Activated naive CD4-positive, alpha-beta T cell treated with anti-CD3 and anti-CD28 coated beads, Interleukin-2, amount 50 U/mL, for 72 hours (primary cell): ENCODE measurements at regions not wholly inside any gene's neighbourhood (a gene's known extent, or its start where the extent isn't known, plus 50 kb on each side); places are given as distances from the start of the nearest gene placed in this dataset.
"Not testable (repeated sequence)": the region's sequence is repeated elsewhere in the genome, so short reads cannot be mapped to it uniquely, and the experiment has no call there.

Source experiments
- ATAC-seq, 2 donors: fragments of 150-1000 bp; cut with Tn5 transposase; 2 replicates each; pipeline ENCODE4 v1.10.0; 2021; ENCODE audit warnings: mild to moderate bottlenecking in 2 of 2, moderate library complexity in 2 of 2
- DNase-seq, 2 donors: peaks; one replicate each; pipeline ENCODE4 v3.0.0; 2021 to 2022; ENCODE audit warnings: low spot score in 2 of 2
- H3K27ac Mint-ChIP-seq, 2 donors: one replicate each; pipeline ENCODE4 v1.8.0; 2022; ENCODE audit warnings: mild to moderate bottlenecking in 2 of 2, mixed read lengths in 2 of 2
- H3K36me3 Mint-ChIP-seq, 2 donors: one replicate each; pipeline ENCODE4 v1.8.0; 2022; ENCODE audit warnings: mixed read lengths in 2 of 2
- H3K9me3 Mint-ChIP-seq, 2 donors: one replicate each; pipeline ENCODE4 v1.8.0; 2022; ENCODE audit warnings: mixed read lengths in 2 of 2

DNA sequence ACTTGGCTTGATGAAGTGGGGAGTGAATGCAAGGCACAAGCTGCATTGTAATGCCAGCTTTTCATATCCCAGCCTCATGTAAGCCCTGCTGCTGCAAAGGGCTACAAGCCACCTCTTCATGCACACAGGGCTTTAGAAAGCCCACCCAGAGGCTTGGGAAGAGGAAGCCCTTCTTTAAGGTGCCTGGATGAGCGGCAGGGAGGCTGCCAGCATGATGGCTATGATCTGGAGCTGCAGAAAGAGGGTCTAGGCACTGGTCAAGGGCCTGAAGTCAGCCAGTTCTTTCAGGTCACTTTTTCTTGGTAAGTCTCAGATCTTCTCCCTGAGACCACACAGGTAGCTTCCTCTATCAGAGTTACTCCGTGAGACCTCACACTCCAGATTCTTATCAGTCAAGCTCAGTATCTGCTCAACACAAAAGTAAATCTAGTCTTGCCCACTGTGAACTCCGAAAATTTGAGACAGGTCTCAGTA is 113.3 kb upstream of the SEC22B start:
- H3K9me3 Mint-ChIP-seq, DNase-seq, H3K27ac Mint-ChIP-seq, H3K36me3 Mint-ChIP-seq: not testable (repeated sequence)
- peak; percentile 7 to 26 for ATAC-seq

DNA sequence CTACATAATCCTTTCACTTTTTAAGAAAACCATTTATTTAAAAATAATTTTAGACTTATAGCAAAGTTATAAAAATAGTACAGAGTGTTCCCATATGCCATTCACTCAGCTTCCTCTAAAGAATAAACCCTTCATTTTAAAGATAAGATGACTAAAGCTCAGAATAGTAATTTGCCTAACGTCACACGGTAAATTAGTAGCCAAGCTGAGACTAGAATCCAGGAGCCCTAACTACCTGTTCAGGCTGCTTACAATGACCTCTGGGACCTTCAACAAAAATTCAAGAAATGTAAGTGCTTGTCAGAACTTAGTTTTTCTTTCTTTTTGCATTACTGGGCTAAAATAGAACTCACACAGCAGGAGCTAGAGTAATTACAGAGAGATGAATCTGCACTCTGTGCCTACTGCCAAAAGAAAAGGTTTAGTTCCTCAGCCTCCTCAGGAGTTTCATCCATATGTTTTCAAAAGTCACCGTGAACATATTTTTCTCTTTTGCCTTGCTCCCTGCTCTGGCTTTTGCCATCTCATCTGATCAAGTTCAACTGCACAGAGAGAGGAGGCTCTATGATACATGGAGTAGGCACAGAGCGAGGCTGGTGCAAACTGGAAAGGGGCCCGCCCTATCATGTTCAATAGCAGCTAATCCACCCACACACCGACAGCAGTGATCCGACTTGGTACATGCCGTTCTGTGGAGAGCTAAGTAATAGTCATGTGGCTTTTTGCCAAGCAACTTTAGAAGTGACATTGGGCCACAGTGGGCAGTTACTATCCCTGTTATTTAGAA is 112.7 kb upstream of the SEC22B start:
- peak; percentile 61 to 66 for ATAC-seq
- H3K27ac Mint-ChIP-seq, H3K36me3 Mint-ChIP-seq, H3K9me3 Mint-ChIP-seq, DNase-seq: not testable (repeated sequence)

GRCh38 chr1:120288167-120288566 is 111.8 kb upstream of the SEC22B start:
- peak; percentile 49 to 87 for ATAC-seq
- H3K9me3 Mint-ChIP-seq, H3K27ac Mint-ChIP-seq, H3K36me3 Mint-ChIP-seq, DNase-seq: not testable (repeated sequence)

DNA sequence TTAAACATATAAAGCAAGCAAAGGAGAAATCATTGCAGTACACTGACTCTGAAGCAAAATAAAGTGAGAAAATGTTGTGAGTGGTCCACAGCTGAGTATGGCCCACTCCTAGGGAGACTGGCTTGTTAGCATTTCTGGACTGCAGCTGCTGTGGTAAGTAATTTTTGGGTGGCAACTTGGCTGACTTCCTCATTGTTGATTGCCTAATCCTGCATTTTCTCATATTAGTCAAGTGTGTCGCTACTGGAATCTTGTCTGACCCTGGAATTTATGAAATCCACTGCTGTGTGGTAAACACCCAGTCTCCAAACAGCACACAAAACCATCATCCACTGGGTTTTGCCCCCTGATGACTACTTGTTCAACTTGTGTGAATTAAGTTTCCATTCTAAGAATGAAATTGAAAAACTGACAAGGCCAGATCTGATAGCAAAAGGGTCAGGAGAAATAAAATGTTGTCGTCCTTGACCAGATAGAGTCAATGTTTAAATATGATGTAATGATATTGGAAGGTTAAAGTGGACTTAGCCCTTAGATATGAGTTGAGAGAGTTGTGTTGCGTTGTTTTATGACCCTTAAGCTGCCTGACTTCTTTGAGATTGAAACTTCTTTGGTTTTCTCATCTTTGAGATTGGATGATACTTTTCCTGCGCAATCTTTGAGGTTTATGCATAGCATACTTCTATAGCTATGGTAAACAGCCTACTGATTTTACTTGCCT is 106.6 kb upstream of the SEC22B start:
- not testable (repeated sequence) for H3K36me3 Mint-ChIP-seq, H3K27ac Mint-ChIP-seq, ATAC-seq, H3K9me3 Mint-ChIP-seq, DNase-seq

DNA sequence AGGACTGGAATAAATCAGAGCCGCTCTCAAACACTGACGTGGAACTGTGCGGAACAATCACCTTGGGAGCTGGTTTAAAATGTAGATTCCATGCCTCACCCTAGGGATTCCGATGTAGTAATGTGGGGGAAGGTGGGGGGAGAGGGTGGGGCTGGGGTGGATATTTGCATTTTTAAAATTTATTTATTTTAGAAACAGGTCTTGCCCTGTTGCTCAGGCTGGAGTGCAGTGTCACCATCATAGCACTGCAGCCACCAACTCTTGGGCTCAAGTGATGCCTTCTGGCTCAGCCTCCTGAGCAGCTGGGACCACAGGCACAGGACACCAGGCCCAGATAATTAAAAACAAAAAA is 101.9 kb upstream of the SEC22B start:
- not testable (repeated sequence) for H3K9me3 Mint-ChIP-seq, DNase-seq, H3K27ac Mint-ChIP-seq, H3K36me3 Mint-ChIP-seq, ATAC-seq

DNA sequence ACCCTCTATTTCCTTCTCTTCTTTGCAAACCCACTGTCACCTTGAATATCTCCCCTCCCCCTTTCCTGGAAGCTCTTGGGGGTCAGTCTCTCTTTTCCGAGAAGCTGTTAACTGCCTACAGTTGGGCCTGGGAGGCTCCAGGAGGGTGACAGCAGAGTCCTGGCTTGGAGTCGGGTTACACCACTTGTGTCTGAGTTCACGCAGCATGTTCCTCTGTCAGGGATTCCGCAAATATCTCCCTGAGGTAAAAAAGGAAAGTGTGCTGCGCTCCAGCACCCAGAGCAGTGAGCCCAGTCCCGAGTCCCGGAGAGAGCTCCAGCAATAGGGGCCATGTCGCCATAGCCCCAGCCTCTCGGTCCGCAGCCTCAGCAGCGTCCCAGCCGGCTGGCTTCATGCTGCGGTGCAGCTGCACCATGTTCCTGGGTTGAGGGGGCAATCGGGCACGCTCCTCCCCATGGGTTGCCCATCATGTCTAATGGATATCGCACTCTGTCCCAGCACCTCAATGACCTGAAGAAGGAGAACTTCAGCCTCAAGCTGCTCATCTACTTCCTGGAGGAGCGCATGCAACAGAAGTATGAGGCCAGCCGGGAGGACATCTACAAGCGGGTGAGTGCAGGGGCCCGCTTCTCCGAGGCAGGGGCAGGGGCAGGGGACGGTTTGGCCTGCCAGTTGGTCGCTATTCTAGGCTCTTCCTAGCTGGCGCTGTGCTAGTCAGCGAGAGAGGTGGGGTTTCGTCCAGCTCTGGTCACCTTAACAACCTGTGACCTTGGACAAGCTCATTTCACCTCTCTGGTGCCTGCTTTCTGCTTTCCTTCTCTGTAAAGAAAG is 101.3 kb upstream of the SEC22B start:
- H3K27ac Mint-ChIP-seq, H3K9me3 Mint-ChIP-seq, ATAC-seq: not testable (repeated sequence)

DNA sequence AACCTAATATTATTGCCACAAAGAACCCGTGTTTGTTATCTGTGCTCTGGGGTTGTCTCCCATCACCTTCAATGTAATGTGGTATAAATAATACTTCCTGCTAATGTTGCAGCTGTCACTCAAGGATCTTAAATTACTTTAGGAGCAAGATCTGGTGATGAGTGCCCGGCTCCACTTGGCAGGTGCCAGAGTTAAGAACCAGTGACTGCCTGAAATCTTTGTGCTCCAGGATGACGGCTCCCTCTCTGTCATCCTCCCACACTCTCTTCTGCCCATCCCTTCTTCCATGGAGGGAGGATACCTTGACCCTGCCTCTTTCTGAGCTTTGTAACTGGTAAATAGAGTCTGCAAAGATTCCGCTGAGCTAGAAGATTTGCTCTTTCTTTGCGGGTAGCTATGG is 100.4 kb upstream of the SEC22B start:
- H3K9me3 Mint-ChIP-seq, ATAC-seq, DNase-seq, H3K27ac Mint-ChIP-seq, H3K36me3 Mint-ChIP-seq: not testable (repeated sequence)

More for the DNA sequence above, 101.3 kb upstream of the SEC22B start:
- DNase-seq, H3K36me3 Mint-ChIP-seq: not testable (repeated sequence)

DNA sequence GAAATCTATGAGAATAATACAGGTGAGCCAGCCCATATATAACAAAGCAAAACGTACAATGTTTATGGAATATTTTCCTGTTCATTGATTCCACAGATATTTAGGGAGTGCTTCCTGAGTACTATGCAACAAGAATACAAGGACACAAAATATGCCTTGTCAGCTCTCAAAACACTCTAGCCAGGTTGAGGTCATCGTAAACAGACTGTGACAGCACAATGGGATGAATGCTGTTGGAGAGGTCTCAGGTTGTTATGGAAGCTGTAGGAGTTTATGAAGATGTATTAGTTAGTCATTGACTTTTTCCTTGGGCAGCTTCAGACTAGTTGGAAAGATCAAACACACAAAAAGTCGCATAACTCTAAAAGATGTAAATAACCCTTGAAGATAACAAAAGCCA is 98.1 kb upstream of the SEC22B start:
- not testable (repeated sequence) for DNase-seq, ATAC-seq, H3K36me3 Mint-ChIP-seq, H3K27ac Mint-ChIP-seq, H3K9me3 Mint-ChIP-seq

GRCh38 chr1:120273363-120273762 is 97.0 kb upstream of the SEC22B start:
- DNase-seq, H3K36me3 Mint-ChIP-seq, H3K27ac Mint-ChIP-seq, ATAC-seq, H3K9me3 Mint-ChIP-seq: not testable (repeated sequence)

DNA sequence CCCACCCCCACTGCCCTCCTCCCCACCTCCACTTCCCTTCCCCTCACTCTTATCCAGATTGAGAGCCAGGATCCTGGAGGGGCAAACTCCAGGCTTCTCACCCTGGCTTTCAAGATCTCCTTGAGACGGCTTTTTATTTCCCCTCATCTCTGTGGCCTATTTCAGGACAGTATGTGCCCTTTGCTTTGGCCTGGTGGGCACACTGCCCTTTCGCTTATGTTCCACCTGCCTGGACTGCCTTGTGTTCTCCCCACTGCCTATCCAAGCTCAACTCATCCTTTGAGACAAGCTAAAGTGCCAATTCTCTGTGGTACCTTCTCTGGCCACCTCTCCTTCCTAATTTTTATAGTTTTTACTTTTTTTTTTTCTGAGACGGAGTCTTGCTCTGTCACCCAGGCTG is 95.9 kb upstream of the SEC22B start:
- not testable (repeated sequence) for H3K27ac Mint-ChIP-seq, ATAC-seq, H3K36me3 Mint-ChIP-seq, H3K9me3 Mint-ChIP-seq, DNase-seq

DNA sequence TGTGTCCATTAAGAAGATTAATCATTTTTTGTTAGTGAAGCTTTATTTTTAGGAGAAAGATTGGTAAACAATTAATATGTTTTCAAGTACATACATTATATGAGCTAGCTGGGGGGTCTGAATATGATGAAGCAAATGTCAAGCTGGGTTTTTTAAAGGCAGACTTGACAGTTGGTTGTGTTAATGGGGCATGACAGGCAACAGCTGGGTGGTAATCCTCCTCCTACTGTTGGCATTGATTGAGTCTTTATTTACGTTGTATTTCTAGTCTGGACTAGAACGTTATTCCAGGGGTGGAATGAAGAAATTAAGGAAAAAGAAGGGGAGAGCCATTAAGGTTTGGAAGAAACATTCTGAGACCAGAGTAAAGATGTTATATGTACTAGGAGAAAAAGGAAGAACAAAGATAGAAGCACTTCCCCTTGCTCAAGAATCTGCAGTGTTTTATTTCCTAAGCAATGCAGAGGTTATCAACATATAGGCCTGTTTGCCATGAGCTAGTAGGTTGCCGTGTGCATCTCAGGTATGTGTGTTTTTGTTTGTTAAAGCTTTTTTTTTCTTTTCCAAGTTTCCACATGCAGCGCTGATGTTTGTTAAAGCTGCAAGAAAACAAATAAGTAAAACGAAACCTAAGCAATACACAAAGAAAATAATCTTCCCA is 95.4 kb upstream of the SEC22B start:
- H3K27ac Mint-ChIP-seq, H3K36me3 Mint-ChIP-seq, H3K9me3 Mint-ChIP-seq, DNase-seq, ATAC-seq: not testable (repeated sequence)

- H3K9me3 Mint-ChIP-seq, H3K36me3 Mint-ChIP-seq, ATAC-seq, DNase-seq, H3K27ac Mint-ChIP-seq: not testable (repeated sequence)
Measured at GRCh38 chr1:120267894-120268551, 91.7 kb upstream of the SEC22B start.

GRCh38 chr1:120264564-120264963 is 88.2 kb upstream of the SEC22B start:
- H3K27ac Mint-ChIP-seq, H3K36me3 Mint-ChIP-seq, DNase-seq, ATAC-seq, H3K9me3 Mint-ChIP-seq: not testable (repeated sequence)

GRCh38 chr1:120262791-120263751 is 86.8 kb upstream of the SEC22B start:
- not testable (repeated sequence) for DNase-seq, H3K27ac Mint-ChIP-seq, ATAC-seq, H3K9me3 Mint-ChIP-seq, H3K36me3 Mint-ChIP-seq

DNA sequence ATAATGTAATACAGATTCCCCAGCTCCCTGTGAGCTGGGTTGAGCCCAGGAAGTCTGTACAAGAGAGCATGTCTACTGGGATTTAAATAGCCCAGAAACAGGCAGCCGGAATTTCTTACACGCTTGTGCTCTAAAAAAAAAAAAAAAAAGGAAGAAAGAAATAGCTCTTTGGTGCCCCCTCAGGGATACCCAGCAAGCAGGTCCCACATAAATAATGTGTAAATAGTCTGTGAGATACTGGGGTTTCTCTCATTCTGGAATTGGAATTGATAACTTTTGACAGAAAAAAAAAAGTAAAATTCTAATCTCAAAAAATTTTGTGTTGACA is 81.4 kb upstream of the SEC22B start:
- not testable (repeated sequence) for H3K27ac Mint-ChIP-seq, H3K36me3 Mint-ChIP-seq, DNase-seq, ATAC-seq, H3K9me3 Mint-ChIP-seq
